ENCODE measurements at regions not wholly inside any gene's neighbourhood (a gene's known extent, or its start where the extent isn't known, plus 50 kb on each side); places are given as distances from the start of the nearest gene placed in this dataset.
A peak's percentile ranks its signal among the peaks of the same experiment; 100 is the strongest.

DNA sequence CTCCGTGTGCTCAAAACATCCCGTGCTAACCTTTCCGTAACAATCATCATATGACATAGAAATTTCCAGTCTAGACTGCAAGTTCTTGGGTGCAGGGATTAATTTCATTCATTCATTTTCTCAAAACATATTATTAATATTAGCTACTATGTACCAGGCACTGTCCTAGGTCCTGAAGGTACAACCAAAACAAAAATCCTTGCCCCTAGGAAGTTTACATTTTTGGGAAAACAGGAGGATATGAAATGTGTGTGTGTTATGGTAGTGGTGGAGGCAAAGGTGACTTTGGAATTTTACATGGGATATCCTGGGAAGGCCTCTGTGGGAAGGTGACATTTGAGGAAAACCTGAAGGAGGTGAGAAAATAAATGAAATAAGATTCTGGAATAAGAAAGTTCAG lies 222.6 kb downstream of the LRRC3B start:
- no peak overlapping the region for H3K27ac ChIP-seq (replicated peaks)
- no peak for DNase-seq
- H3K27me3 ChIP-seq (ENCODE audit: low read depth), result no peaks in the 10 kb centered on the region
- no peaks in the 10 kb centered on the region for H3K4me1 ChIP-seq
- intact Hi-C loops (cut with micrococcal nuclease), result no loop called here
- TF ChIP-seq, protein P1, sequence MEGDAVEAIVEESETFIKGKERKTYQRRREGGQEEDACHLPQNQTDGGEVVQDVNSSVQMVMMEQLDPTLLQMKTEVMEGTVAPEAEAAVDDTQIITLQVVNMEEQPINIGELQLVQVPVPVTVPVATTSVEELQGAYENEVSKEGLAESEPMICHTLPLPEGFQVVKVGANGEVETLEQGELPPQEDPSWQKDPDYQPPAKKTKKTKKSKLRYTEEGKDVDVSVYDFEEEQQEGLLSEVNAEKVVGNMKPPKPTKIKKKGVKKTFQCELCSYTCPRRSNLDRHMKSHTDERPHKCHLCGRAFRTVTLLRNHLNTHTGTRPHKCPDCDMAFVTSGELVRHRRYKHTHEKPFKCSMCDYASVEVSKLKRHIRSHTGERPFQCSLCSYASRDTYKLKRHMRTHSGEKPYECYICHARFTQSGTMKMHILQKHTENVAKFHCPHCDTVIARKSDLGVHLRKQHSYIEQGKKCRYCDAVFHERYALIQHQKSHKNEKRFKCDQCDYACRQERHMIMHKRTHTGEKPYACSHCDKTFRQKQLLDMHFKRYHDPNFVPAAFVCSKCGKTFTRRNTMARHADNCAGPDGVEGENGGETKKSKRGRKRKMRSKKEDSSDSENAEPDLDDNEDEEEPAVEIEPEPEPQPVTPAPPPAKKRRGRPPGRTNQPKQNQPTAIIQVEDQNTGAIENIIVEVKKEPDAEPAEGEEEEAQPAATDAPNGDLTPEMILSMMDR (IDR thresholded peaks at IDR 0.05; ENCODE audit: borderline replicate concordance), result no peak
- no peak overlapping the region for H3K4me3 ChIP-seq
- no peaks in the 10 kb centered on the region for H3K36me3 ChIP-seq
- H3K9me3 ChIP-seq (replicated peaks), result no peaks in the 10 kb centered on the region

DNA sequence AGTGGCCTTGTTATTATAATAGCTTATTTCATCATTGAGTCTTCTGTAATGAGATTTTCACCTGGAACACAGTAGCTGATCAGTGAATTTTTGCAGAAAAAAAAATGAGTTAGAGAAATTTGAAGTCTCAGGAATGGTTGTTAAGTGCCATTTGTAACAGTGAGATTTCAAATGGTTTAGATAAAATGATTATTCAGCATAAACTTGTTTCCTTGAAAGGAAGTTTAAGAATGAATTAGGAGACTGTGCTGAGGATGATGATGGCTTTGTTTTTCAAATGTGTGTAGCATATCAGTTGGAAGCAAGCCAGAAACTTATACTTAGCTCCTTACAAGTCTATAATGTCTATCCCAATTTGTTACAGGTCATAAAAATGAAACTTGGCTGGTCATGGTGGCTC lies 225.1 kb downstream of the LRRC3B start:
- Histone ChIP-seq H3K36me3 (no peaks in the 10 kb centered on the region), H3K27ac (replicated peaks) (no peak overlapping the region), H3K9me3 (replicated peaks) (no peaks in the 10 kb centered on the region), H3K4me1 (no peaks in the 10 kb centered on the region), H3K4me3 (no peak overlapping the region), H3K27me3 (ENCODE audit: low read depth) (no peaks in the 10 kb centered on the region)
- TF ChIP-seq, protein P1 (IDR thresholded peaks at IDR 0.05; ENCODE audit: borderline replicate concordance), result no peak
- intact Hi-C loops (cut with micrococcal nuclease), result no loop called here
- DNase-seq, result no peak

DNA sequence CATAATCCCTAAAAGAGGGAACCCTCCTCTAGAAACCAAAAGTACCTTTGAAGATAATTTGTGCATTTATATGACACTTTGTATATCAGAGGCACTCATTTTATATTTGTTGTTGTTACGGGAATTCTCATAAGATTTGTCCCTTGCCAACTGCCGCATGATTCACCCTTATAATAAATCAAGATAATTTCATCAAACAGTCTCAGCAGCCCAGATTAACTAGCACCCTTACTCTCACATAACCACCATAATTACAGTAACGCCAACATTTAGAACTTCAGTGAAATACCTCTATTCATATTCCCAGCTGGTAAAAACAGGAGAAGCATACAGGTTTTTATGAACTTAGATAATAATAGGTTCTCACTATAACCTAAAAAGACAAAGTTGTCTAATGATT lies 271.9 kb downstream of the LRRC3B start:
- TF ChIP-seq, protein P1 (IDR thresholded peaks at IDR 0.05; ENCODE audit: borderline replicate concordance), result no peak
- Histone ChIP-seq H3K27ac (replicated peaks) (no peak overlapping the region), H3K4me3 (no peak overlapping the region), H3K27me3 (ENCODE audit: low read depth) (no peaks in the 10 kb centered on the region), H3K36me3 (no peaks in the 10 kb centered on the region), H3K4me1 (no peaks in the 10 kb centered on the region), H3K9me3 (replicated peaks) (peaks cover 8% of the 10 kb centered on the region)
- intact Hi-C loops (cut with micrococcal nuclease), result no loop called here
- no peak for DNase-seq

DNA sequence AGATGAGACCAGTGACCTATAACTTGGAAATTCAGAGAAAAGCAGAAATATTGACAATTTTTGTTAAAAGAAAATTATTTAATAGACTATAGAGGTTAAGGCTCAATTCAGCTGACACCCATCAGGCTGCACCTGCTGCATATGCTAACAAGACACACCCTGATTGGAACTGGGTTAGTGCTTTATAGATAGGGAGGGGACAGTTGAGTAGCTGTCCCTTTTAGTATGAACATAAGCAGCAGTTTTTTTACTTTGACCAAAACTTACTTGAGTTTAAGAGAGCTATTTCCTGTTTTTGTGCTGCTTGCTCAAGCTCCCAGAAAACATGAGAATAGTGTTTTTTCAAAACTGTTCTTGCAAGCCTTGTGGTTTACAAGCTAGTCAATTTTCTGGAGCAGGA lies 292.6 kb downstream of the LRRC3B start:
- Histone ChIP-seq H3K36me3 (no peaks in the 10 kb centered on the region), H3K4me3 (no peak overlapping the region), H3K27me3 (ENCODE audit: low read depth) (no peaks in the 10 kb centered on the region), H3K27ac (replicated peaks) (no peak overlapping the region), H3K9me3 (replicated peaks) (peaks cover 15% of the 10 kb centered on the region), H3K4me1 (no peaks in the 10 kb centered on the region)
- DNase-seq, result no peak
- TF ChIP-seq, protein P1 (IDR thresholded peaks at IDR 0.05; ENCODE audit: borderline replicate concordance), result no peak
- intact Hi-C loops (cut with micrococcal nuclease), result no loop called here

DNA sequence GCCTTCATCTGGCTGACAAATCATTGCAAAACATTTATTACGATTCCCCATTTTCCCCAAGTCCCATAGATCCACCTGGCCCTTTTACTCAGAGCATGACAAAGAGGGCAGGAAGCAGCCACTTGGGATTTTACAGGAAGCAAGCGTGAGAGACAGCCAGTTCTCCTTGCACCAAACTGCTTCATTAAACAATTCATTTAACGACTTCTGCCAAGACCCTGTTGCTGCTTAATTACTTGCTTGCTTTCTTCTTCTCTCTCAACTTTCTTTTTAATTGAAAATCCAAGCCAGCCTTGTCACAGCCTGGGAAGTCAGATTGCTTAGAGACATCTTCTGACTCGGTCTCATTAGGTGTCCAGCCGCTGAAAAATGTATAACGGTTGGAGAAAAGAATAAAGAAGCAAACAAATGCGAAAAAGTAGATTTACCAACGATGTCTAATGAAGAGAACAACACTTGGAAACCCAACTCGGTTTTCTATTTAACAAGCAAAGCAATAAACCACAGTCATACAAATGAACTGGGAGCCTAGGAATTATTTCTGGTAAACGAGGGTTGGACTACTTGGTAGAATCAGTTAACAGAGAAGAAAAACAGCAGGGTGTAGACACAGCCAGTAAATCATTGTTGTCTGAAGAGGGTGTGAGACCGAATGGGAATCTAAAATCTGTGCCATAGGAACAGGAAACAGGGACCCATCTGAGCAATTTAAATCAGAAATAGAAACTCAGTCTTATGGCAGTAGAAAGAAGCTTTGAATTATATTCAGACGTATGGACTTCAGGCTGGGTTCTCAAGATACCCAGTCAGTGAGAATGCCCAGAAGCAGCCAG lies 298.3 kb downstream of the LRRC3B start:
- TF ChIP-seq, protein P1 (IDR thresholded peaks at IDR 0.05; ENCODE audit: borderline replicate concordance), result no peak
- intact Hi-C loops (cut with micrococcal nuclease), result no loop called here
- no peaks in the 10 kb centered on the region for H3K36me3 ChIP-seq
- H3K9me3 ChIP-seq (replicated peaks), result peaks cover 15% of the 10 kb centered on the region
- DNase-seq, result no peak
- H3K4me3 ChIP-seq, result no peak overlapping the region
- H3K27ac ChIP-seq (replicated peaks), result peak overlapping the region; percentile 14
- no peaks in the 10 kb centered on the region for H3K27me3 ChIP-seq (ENCODE audit: low read depth)
- H3K4me1 ChIP-seq, result no peaks in the 10 kb centered on the region

Measured in left ventricle myocardium inferior (tissue), 1 donor.